ENCODE measurements at regions not wholly inside any gene's neighbourhood (a gene's known extent, or its start where the extent isn't known, plus 50 kb on each side); places are given as distances from the start of the nearest gene placed in this dataset.
A peak's percentile ranks its signal among the peaks of the same experiment; 100 is the strongest.
"Not testable (repeated sequence)": the region's sequence is repeated elsewhere in the genome, so short reads cannot be mapped to it uniquely, and the experiment has no call there.

DNA sequence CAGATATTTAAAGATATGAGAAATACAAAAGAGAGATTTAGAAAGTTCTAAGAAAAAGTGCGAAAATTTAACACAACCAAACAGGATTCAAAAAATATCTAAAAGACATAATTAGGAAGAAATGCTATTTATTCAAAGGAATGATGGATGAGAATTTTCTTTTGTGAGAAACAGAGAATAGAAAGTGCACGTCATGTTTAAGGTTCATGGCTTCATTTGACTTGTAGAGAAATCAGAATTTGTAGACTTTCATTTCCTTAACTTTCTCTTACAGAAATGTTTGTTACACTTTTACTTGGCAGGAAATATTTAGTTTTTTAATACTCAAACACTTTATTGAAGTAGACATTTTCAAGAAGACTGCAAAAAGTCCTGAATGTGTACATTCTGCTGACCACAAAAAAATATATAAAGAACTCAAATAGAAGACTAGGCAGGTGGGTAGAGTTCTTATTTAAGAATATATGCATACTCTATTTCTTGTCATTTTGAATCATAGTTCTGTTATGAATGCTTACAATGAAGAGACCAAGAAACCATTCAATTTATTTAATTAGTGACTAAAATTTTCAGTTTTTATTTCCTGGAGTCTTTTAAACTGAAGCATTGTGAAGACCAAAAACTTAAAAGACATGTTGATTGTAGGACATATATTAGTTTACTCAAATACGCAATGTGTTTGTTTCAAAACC is 710.5 kb upstream of the HS3ST5 start:
- DNase-seq = no peak

DNA sequence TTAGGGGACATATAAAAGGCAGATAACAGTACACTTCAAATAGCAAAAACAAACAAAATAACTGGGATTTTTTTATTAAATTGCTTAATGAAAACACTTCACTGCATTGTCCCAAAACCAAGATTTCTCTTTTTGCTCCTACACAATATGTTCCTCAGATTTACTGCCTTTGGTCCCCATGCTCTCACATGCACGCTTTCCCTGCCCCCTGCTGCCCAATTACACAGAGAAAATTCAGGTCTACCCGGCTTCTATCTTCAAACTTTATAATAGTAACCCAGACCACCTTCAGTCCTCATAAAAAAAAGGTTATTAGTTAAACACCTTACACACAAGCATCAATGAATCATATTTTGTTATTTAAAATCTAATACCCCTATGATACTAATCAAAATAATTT is 673.8 kb upstream of the HS3ST5 start:
- no peak for DNase-seq

DNA sequence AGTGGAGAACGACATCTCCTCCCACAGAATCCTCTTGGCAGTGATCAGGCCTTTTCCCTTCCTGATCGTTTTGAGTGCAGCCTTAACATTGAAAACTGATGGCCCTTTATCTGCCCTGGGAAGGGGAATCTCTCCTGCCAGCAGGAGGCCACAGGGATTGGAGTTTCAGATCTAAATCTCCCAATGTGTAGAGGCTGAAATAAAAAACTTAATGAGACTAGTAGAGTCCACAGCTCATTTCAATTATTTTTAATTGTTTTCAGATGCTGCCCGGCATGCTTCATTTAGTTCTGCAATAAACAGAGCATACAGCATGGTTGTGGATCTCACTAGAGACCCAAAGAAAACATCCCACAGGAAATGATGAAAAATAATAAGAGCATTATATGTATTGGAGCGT is 662.2 kb upstream of the HS3ST5 start:
- DNase-seq = peak; percentile 40

DNA sequence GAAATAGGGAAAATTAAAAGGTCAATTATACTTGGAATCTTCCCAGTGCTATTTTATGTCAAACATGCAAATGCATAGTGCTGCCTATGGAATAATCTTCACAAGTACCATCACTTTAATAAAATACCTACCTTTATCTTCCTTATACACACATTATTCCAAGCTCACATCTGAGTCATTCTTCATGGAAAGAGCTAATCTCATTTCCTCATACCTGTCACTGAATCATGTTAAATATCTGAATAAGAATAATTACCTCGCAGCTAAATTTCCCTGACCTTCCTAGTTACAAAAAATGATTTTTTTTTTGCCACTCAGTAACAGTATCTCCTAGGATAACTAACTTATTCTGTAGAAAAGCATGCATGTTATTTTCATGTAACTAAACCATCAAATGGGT is 661.4 kb upstream of the HS3ST5 start:
- no peak for DNase-seq

DNA sequence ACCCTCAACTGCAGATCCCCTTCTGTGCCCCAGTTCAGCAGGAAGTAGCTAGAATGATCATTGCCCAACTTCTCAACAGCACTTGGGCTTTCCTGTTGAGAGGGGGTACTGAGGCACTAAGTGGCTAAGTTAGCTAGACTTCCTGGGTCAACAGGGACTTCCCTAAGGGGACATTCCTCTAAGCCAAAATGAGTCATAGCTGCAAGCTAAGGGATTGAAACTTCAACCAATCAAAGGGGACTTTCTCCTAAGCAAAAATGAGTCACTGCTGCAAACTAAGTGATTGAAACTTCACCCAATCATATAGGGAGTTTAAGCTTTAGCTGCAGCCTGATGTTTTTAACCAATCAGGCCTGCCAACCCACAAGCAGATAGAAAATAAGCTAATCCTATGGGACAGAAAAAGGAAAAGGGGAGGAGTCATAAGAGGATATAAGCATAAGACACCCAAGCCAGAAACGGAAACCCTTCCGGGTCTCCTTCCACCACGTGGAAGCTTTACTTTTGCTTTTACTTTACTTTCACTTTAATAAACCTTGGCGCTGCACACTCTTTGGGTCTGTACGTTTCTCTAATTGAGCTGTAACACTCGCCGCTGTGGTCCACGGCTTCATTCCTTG is 659.0 kb upstream of the HS3ST5 start:
- DNase-seq = no peak

DNA sequence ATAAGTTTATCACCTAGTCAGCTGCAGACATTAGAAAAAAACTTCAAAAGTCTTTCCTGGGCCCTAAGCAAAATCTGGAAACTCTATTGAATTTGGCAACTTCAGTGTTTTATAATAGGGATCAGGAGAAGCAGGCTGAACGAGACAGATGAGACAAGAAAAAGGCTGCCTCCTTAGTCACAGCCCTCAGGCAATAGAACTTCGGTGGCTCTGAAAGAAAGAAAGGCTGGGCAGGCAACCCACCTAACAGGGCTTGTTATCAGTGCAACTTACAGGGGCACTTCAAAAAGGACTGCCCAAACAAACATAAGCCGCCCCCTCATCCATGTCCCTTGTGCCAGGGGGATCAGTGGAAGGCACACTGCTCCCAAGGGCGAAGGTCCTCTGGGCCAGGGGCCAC is 657.9 kb upstream of the HS3ST5 start:
- DNase-seq = no peak

DNA sequence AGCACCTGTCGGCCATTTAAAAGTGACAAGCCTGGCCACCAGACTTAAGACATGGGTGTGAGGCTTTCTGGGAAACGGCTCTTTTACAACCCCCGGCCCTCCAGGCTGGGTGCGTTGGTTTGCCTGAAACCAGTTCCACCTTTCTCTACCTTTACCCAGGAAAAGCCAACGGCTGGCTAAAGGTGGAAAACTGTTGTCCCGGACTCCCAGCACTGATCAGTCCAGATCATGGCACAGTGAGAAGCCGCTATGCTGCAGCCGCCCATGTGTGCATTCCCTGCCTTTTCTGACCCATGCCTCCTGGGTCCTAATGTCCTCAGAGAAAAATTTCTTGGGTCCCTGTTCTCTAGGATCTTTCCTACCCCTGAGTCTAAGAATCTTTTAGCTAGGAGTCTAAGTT is 655.7 kb upstream of the HS3ST5 start:
- no peak for DNase-seq

DNA sequence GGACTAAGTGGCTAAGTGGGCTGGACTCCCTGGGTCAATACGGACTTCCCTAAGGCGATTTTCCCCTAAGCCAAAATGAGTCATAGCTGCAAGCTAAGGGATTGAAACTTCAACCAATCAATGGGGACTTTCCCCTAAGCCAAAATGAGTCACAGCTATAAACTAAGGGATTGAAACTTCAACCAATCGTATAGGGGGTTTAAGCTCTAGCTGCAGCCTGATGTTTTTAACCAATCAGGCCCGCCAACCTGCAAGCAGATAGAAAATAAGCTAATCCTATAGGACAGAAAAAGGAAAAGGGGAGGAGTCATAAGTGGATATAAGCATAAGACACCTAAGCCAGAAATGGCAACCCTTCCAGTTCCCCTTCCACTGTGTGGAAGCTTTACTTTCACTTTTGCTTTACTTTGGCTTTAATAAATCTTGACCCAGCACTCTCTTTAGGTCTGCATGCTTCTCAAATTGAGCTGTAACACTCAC is 655.0 kb upstream of the HS3ST5 start:
- DNase-seq = no peak

DNA sequence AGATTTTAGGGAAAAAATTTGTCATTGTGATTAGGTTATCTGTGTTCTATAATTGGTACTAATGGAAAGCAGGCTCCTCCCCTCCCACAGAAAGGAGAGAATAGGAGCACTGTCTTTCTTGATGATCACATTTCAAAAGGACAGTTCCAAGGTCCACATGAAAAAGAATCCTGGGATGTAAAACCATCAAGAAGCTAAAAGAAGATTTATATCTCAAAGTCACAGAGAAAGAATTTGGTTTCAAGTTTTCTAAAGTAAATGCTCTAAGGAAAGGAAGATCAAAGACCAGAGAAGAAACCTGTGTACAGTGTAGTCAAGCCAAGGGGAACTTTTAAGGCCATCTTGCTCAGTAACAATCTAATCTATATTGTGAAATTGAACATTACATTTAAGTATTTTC is 652.7 kb upstream of the HS3ST5 start:
- no peak for DNase-seq

DNA sequence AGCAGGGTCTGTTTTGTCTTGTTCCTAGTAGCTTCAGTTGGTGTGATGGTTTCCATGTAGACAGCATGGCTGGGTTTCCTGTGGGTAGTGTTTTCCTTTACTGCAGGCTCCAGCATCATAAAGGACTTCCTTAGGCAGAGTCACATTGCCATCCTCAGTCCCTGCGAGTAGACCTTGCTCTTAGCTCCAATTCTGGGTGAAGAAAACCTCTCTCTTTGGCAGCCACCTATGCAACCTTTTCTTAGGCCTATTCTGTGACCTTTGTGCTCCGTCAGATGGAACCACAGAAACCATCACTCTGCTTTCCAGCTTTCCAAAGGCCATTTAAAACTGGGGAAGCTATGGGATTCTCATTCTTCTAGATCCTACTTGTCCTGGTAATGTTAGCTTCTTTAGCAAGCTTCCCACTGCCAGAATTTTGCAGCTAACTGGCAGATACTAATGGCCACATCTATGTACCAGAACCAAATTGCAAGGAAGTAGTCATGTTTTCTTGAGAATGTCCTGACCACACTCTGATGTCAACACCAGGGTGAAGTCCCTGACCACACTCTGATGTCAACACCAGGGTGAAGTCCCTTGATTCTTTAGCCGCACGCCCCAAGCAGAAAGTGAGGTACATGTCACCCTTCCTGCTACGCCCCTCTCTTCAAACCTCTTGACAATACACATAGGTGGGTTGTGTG is 646.6 kb upstream of the HS3ST5 start:
- DNase-seq = no peak

DNA sequence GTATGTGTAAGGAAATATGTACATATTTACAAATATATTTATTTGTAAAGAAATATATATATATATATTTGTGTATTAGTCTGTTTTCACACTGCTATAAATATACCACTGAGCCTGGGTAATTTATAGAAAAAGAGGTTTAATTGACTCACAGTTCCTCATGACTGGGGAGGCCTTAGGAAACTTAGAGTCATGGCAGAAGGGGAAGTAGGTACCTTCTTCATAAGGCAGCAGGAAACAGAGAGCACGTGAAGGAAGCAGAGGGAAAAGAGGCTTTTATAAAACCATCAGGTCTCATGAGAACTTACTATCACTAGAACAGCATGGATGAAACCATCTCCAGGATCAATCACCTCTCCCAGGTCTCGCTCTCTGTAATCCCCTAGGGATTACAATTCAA is 644.5 kb upstream of the HS3ST5 start:
- DNase-seq = no peak

DNA sequence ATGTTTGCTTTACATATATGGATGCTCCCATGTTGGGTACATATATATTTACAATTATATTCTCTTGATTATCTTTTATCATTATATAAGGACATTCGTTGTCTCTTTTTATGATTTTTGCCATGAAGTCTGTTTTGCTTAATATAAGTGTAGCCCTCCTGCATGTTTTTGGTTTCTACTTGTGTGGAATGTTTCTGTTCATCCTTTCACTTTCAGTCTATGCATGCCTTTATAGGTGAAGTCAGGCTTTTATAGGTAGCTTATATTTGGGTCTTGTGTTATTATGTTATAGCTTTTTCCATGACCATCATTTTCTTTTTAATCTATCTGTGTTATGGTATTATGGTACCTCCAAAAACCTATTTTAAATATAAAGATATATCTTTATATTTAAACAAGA is 612.5 kb upstream of the HS3ST5 start:
- no peak for DNase-seq

DNA sequence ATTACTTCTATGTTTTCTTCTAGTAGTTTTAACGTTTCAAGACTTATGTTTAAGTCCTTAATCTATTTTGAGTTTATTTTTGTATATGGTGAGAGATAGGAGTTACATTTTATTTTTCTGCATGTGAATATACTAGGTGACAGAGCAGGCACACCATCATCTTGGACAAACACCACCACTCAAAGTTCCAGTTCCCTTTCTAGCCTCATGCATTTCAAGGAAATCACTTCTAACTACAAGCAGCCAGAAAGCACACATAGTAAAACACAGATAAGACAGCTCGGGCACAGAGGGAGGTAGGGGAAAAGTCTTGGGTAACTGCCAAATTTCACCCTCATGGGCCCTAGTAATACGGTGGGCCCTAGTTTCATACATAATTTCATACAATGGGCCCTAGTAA is 609.4 kb upstream of the HS3ST5 start:
- DNase-seq = no peak

DNA sequence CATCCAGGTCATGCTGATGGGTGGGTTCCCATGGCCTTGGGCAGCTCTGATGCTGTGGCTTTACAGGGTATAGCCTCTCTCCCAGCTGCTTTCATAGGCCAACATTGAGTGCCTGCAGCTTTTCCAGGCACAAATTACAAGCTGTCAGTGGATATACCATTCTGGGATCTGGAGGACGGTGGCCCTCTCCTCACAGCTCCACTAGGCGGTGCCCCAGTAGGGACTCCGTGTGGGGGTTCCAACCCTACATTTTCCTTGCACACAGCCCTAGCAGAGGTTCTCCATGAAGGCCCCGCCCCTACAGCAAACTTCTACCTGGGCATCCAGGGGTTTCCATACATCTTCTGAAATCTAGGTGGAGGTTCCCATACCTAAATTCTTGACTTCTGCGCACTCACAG is 602.6 kb upstream of the HS3ST5 start:
- DNase-seq = no peak

DNA sequence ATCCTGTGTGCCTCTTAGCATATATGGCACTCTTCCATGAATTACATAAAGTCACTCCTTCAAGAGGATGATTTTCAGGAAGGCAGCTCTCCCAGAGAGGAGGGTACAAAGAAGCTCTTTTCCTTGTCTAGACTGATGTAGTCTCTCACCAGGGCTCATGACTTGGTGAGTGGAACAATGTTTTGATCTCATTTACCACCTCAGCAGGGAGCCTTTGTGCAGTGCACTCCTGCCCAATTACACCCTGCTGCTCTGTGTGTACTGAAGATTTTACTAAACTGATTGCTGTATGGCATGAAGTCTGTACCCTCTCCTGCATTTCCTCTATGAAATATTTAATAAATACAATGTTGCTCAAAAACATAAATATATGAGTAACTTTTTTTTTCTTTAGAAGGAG is 598.3 kb upstream of the HS3ST5 start:
- no peak for DNase-seq

DNA sequence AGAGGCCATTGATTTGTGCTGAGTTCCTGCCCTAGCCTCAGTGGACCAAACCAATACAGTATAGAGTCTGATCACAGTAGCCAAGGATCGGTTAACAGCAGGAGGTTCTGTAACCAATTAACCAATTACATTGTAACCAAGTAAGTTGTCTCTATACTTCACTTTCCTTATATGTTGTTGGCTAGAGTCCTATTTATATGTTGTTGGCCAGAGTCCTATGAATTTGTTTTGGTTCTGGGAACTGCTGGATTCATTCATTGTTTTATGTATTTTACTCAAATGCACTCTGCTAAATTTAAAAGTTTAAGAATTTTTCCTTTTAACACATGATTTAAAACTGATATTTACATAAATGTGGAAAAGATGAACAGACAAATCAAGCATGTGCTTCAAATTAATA is 597.4 kb upstream of the HS3ST5 start:
- no peak for DNase-seq

DNA sequence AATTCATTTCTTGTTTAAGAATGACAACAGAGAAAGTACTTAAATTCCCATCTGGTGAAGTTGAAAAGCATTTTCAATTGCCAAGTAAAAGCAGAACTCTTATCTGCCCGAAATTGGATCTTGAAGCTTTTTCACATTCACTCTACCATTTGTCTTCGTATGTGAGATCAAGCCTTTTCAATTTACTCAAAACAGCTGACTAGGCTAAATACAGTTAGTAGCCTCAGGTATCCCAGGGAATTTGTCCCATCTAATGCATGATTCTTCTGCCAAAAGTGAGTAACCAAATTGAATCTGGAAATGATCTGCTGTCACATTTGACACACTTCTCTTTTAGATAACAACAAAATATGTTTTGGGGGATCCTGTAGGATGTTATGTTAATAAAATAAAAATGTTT is 596.8 kb upstream of the HS3ST5 start:
- DNase-seq = no peak

DNA sequence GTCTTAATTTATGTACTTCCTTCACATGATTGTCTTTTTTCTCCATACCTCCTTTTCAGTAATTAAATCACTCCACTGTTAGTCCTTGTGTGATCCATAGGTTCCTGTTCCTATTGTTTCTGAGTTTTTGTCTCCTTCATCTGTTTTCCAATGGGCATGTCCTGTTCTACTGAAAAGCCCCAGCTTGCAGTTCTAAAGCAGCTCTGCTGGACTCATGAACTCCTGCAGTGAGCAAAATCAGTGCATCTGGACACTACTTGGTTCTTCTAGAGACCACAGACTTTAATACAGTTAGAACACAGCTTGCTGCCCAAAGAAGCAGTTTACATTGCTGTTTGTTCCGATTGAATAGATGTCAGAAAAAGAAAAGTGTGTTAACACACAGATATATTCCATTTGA is 593.3 kb upstream of the HS3ST5 start:
- DNase-seq = no peak

DNA sequence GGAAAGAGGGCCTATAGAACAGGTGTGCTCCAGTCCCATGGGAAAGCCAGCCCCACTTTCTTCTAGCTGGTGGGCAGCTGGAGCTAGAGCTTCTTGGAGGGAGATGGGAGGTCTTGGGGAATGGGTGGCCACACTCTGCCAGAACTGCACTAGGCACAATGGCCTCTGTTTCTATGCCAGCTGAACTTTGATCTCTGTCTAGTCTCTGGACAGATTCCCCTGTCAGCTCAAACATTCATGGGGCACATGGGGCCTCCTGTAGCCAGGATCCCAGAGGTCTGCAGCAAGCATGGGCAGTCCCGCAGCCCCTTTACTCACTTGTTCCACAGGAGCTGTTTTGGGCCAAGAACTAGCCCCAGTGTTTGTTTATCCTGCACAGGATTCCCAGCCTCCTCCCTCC is 591.3 kb upstream of the HS3ST5 start:
- DNase-seq = no peak

DNA sequence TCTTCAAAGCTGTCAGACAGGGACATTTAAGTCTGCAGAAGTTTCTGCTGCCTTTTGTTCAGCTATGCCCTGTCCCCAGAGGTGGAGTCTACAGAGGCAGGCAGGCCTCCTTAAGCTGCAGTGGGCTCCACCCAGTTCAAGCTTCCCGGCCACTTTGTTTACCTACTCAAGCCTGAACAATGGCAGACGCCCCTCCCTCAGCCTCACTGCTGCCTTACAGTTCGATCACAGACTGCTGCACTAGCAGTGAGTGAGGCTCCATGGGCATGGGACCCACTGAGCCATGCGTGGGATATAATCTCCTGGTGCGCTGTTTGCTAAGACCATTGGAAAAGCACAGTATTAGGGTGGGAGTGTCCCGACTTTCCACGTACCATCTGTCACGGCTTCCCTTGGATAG is 585.9 kb upstream of the HS3ST5 start:
- not testable (repeated sequence) for DNase-seq

DNA sequence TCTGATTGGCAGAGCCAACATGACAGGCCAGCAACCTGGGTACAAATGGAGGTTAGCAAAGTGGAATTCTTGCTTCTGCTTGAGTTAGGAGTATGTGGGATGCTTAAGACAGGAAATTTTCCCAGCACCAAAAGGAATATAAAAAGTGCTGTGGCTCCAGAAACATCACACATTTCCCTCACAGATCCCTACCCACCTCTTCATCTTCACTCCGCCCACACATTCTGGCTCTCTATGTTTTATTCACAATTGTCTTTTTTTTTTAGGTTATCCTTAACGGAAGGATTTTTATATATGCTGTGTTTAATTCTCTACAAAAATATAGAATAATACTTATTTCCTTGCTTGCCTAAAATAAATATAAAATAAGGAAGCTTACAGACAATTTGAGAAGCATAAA is 563.3 kb upstream of the HS3ST5 start:
- no peak for DNase-seq

DNA sequence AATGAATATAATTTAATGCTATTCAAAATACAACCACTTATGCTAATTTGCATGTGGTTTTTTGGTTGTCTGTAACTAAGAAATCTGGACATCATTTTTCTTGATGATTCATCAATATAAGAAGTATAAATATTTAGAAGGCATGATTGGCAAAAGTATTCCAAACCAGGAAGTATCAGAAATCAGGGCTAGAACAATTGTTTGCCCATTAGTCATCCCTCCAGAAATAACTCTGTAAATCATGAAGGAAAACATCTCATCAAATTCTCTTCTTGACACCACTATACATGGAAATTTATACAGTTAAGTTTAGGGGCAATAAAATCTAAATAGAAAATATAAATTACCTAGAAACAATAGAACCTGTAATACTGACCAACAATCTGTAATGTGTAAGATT is 554.7 kb upstream of the HS3ST5 start:
- DNase-seq = no peak

DNA sequence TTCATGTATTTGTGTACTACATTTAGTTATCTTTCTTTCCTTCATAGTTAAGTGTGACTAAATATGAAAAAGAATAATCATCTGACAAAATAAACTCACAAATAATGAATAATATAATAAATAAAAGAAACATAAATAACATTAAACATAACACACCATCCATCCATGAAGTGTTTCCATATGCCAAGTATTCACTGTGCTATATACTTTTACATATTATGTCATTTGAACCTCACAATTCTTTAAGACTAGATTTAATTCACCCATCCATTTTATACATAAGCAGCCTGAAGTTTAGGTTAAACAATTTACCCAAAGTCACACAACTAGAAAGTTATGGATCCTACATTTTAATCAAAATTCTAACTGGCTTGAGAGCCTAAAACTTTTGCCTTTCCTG is 549.4 kb upstream of the HS3ST5 start:
- DNase-seq = no peak

DNA sequence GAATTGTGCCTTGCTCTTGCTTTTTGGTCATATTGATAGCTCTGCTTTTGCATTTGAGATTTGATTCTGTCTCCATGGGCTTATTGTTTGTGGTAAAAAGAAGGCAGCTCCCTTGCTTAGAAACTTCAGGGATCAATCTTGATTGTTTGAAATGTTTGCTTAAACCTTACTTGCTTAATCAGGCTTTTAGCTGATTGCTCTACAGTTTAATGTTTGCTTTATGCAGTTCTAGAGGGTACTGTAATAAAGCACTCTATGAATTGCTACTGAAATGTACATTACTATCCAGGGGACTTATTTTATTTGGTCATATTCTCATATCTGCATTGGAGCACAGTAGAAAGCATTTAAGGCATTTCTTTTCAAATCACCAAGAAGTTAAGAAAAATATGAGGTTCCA is 545.4 kb upstream of the HS3ST5 start:
- DNase-seq = no peak

Data from right hindlimb (tissue), 1 donor.